ENCODE measurements at regions not wholly inside any gene's neighbourhood (a gene's known extent, or its start where the extent isn't known, plus 50 kb on each side); places are given as distances from the start of the nearest gene placed in this dataset.
A peak's percentile ranks its signal among the peaks of the same experiment; 100 is the strongest.

- no peak for DNase-seq
Observed at GRCh38 chr11:109865548-109866186, 227.5 kb upstream of the ZC3H12C start.

- DNase-seq: no peak
Observed at GRCh38 chr11:109867784-109868183, 225.4 kb upstream of the ZC3H12C start.

DNA sequence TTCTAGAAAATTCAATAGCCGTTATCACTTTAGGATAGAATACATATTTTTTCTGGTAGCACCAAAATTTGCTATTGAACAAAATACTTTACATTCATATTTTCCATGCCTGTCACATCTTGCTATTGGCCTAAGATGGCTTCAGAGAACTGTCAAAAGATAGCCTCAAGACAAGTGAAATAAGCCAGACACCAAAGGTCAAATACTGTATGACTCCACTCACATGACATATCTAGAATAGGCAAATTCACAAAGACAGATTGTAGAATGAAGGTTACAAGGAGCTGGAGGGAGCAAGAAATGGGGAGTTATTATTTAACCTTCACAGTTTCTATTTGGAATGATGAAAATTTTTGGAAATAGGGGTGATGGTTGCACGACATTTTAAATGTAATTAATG, 223.7 kb upstream of the ZC3H12C start:
- no peak for DNase-seq

- no peak for DNase-seq
Observed at GRCh38 chr11:109870297-109870696, 222.9 kb upstream of the ZC3H12C start.

DNA sequence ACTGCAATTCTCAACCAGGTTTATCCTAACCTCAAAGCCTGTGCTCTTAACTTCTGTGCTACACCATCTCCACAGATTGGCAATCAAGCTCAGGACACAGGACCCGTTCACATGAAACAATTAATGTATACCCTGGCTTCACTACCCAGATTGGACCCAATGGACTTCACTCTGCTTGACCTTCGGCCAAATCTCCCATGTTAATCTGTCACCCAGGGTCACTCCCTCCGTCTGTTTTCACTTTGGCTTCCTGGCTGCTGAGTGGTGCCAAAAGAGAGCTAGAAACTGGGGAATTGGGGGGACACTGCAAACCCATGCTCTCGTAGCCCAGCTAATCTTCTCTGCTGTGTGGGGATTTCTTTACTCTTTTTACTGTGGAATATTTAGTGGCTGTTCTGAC, 216.1 kb upstream of the ZC3H12C start:
- DNase-seq: no peak

GRCh38 chr11:109884501-109884900, 208.7 kb upstream of the ZC3H12C start:
- no peak for DNase-seq

DNA sequence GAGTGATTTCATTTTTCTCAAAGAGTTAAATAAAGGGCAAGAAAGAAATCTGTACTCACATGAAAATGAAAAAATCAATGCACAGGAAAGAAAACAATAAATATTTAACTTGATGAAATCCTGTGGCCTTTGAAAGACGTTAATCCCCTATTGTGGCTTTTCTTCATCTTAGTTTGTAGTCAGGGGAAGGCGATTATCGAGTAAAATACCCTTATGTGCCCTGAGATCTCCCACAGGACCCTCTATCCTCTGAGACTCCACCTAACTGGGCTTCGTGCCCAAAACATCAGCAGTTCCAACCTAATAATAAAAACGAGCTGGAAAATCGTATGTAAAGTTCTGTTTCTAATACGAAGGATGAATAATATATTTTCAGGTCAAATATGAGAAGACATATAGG, 208.2 kb upstream of the ZC3H12C start:
- no peak for DNase-seq

- DNase-seq: no peak
Observed at GRCh38 chr11:109892321-109892794, 200.8 kb upstream of the ZC3H12C start.

- DNase-seq: no peak
Observed at GRCh38 chr11:109894242-109894641, 198.9 kb upstream of the ZC3H12C start.

- DNase-seq: no peak
Observed at GRCh38 chr11:109898592-109898991, 194.6 kb upstream of the ZC3H12C start.

DNA sequence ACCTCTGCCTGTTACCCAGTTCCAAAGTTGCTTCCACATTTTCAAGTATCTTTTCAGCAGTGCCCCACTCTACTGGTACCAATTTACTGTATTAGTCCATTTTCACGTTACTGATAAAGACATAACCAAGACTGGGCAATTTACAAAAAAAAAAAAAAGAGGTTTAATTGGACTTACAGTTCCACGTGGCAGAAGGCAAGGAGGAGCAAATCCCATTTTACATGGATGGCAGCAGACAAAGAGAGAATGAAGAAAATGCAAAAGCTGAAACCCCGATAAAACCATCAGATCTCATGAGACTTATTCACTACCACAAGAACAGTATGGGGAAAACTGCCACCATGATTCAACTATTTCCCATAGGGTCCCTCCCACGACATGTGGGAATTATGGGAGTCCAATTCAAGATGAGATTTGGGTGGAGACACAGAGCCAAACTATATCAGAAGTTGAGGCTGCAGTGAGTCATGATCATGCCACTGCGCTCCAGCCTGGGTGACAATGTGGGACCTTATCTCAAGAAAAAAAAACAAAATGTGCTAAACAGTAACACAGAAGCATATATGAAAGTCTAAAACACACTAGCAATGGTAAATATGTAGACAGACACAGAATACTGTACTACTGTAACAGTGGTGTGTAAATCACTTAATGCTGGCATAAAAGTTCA, 190.3 kb upstream of the ZC3H12C start:
- no peak for DNase-seq

DNA sequence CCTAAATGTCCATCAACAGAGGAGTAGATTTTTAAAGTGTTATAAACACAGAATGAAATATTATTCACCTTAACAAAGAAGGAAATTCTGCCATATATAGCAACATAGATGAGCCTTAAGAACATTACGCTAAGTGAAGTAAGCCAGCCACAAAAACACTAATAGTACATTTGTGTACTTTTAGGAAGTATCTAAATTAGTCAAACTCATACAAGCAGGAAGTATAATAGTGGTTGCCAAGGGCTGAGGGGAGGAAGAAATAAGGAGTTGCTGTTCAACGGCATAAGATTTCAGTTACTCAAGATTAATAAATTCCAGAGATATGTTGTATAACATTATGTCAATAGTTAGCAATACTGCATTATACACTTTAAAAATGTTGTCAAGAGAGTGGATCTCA, 181.7 kb upstream of the ZC3H12C start:
- peak in 1 of 2 donors; percentile 14 for DNase-seq

DNA sequence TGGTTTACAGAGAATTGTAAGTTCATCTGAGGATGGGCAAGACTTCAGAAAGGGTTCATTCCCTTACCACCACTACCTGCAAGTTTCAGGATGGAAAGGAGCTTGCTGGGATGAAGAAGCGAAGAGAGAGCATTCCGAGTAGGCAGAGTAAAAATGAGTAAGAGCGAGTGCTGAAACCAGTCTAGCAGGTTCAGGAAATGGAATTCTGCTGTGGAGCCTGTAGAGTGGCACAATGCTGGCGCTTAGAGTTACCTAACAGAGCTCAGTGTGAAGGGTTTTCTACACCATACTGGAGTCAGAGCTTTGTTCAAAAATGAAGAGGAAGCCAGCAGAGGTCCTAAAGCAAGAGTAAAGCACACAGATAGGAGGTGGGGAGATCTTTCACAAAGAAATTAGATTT, 179.2 kb upstream of the ZC3H12C start:
- no peak for DNase-seq

- peak in 1 of 2 donors; percentile 39 for DNase-seq
Observed at GRCh38 chr11:109914809-109915653, 178.2 kb upstream of the ZC3H12C start.

DNA sequence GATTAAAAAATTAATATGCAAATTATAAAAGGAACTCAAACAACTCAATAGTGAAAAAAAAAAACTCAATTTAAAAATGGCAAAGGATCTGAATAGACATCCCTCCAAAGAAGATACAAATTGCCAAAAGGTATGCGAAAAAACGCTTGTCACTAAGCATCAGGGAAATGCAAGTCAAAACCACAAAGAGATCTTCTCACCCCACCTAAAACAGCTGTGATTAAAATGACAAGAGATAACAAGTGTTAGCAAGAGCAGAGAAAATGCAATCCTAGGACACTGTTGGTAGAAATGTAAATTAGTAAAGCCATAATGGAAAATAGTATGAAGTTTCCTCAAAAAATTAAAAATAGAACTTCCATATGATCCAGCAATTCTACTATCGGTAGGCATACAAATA, 166.3 kb upstream of the ZC3H12C start:
- no peak for DNase-seq

DNA sequence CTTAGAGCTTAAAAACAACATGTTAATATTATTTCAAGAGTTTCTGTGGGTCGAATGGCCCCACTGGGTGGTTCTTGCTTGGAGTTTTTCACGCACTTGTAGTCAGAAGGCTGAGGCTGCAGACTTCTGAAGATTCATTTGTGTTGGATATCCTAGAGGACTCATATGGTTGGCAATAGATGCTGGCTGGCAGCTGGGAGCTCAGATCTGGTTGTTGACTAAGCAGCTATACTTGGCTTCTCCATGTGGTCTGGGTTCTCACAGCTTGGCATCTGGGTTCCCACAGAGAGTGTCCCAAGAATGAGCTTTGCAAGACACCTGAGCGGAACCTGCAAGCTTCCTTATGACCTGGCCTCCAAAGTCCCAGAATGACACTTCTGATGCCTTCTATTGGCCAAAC, 163.9 kb upstream of the ZC3H12C start:
- no peak for DNase-seq

GRCh38 chr11:109933126-109933525, 160.1 kb upstream of the ZC3H12C start:
- no peak for DNase-seq

GRCh38 chr11:109934151-109934550, 159.0 kb upstream of the ZC3H12C start:
- no peak for DNase-seq

DNA sequence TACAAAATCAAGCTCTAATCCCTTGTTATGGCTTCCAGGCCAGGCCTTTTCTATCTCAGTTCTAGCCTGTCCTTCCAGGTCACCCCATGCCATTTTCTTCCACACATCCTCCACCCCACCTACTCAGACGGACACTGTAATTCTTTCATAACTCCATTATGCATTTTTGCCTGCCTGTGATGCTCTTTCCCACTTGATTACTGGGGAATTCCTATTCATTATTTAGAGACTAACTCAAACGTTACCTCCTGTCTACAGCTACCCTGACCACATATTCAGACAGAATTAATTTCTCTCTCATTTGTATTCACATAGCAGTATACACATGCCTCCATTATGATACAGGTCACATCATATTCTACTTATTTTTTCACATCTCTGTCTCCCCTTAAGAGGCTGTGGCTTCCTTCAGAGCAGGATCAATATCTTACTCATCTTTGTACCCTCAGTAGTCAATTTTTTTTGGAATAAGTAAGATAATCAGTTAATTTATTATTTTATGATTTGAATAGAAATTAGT, 156.5 kb upstream of the ZC3H12C start:
- DNase-seq: no peak

GRCh38 chr11:109937968-109938367, 155.2 kb upstream of the ZC3H12C start:
- no peak for DNase-seq

GRCh38 chr11:109939166-109939810, 153.9 kb upstream of the ZC3H12C start:
- peak in 1 of 2 donors; percentile 24 for DNase-seq

- DNase-seq: no peak
Observed at GRCh38 chr11:109940816-109941215, 152.4 kb upstream of the ZC3H12C start.
